ENCODE measurements at regions not wholly inside any gene's neighbourhood (a gene's known extent, or its start where the extent isn't known, plus 50 kb on each side); places are given as distances from the start of the nearest gene placed in this dataset.

DNA sequence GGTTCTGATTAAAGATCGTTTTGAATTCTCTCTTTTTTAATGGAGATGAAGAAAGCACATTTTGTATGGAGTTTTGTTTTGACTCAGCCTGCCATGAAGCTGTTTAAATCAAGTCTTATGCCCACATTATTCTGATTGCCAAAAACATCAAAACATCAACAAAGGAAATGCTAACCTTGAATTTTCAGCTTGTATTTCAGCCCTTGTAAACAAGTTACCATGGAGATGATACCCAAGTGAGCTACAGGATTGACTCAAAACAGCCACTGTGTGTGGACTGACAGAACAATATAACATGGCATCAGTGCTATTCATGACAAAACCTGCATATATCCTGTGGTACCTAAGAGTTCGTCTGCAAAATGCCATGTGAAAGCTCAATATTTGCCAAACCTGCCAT, 1581.0 kb downstream of the MAT2B start:
- Histone ChIP-seq H3K27me3 (no peaks in the 10 kb centered on the region), H3K4me3 (no peak overlapping the region), H3K36me3 (no peaks in the 10 kb centered on the region), H3K4me1 (no peaks in the 10 kb centered on the region), H3K9me3 (no peaks in the 10 kb centered on the region), H3K27ac (no peak overlapping the region)
- intact Hi-C loops (cut with DNase I) = no loop called here
- FAIRE-seq (no peak), DNase-seq (no peak), ATAC-seq (no peak)
- 34 to 44% methylated on average over 2 of the region's 2 CpGs for WGBS, 2 donors
- TF ChIP-seq, protein P1, sequence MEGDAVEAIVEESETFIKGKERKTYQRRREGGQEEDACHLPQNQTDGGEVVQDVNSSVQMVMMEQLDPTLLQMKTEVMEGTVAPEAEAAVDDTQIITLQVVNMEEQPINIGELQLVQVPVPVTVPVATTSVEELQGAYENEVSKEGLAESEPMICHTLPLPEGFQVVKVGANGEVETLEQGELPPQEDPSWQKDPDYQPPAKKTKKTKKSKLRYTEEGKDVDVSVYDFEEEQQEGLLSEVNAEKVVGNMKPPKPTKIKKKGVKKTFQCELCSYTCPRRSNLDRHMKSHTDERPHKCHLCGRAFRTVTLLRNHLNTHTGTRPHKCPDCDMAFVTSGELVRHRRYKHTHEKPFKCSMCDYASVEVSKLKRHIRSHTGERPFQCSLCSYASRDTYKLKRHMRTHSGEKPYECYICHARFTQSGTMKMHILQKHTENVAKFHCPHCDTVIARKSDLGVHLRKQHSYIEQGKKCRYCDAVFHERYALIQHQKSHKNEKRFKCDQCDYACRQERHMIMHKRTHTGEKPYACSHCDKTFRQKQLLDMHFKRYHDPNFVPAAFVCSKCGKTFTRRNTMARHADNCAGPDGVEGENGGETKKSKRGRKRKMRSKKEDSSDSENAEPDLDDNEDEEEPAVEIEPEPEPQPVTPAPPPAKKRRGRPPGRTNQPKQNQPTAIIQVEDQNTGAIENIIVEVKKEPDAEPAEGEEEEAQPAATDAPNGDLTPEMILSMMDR (IDR thresholded peaks at IDR 0.05) = no peak

DNA sequence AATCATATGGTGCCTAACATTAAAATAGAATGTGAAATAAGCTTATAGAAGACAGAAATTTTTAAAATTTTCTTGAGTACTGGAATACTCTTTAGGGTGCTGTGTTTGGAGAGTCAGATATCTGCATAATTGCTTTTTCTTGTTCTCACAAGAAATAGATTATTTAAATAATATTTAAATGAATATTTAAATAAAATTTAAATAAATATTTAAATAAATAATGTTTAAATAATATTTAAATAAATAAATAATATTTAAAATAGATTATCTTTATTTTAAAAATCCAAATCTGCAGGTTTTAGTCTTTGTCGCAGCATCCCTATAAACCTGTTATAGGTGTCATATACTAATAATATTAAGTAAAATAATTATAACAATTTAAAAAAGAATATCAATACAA, 1589.4 kb downstream of the MAT2B start:
- H3K27ac ChIP-seq = no peak overlapping the region
- H3K4me1 ChIP-seq = no peaks in the 10 kb centered on the region
- H3K27me3 ChIP-seq = no peaks in the 10 kb centered on the region
- TF ChIP-seq, protein P1 (IDR thresholded peaks at IDR 0.05) = no peak
- DNase-seq (no peak), ATAC-seq (no peak), FAIRE-seq (peak; percentile 86)
- intact Hi-C loops (cut with DNase I) = no loop called here
- no peaks in the 10 kb centered on the region for H3K9me3 ChIP-seq
- H3K4me3 ChIP-seq = no peak overlapping the region
- 92 to 98% methylated on average over 1 of the region's 1 CpG for WGBS, 2 donors
- H3K36me3 ChIP-seq = no peaks in the 10 kb centered on the region

DNA sequence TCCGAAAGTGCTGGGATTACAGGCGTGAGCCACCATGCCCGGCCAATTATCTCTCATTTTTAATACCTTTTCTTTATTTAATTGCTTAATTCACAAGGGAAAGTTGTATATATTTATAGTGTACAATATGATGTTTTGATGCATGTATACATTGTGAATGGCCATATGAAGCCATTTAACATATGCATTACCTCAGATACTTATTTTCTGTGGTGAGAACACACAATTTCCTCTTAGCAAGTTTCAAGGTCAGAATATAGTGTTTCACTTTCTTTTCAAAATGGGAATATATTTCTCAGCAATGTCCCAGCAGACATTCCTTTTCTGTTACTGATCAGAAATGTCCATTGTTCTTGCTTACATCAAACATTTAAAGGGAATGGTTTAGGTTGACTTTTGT, 1596.3 kb downstream of the MAT2B start:
- no peaks in the 10 kb centered on the region for H3K27me3 ChIP-seq
- no peak overlapping the region for H3K4me3 ChIP-seq
- H3K27ac ChIP-seq = no peak overlapping the region
- TF ChIP-seq, protein P1 (IDR thresholded peaks at IDR 0.05) = no peak
- no peak for DNase-seq
- no peaks in the 10 kb centered on the region for H3K36me3 ChIP-seq
- H3K4me1 ChIP-seq = no peaks in the 10 kb centered on the region
- ATAC-seq = no peak
- intact Hi-C loops (cut with DNase I) = no loop called here
- no peak for FAIRE-seq
- no peaks in the 10 kb centered on the region for H3K9me3 ChIP-seq
- 86 to 97% methylated on average over 3 of the region's 3 CpGs for WGBS, 2 donors

DNA sequence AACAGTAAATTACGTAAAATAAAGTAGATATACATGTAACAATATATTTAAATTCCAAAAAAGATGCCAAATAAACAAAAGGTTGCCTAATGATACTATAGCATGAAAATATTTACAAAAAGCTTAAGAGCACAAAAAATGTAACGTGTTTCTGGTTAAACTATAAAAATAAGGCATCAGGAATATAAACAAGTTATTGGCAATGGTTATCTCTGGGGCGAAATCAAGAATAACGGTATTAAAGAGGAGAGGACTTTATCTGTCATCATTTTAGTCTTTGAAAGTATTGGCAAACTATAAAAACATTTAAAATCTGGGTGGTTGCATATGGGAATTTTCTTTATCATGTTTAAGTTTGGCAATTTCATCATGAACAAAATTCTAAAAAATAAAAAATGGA, 1599.2 kb downstream of the MAT2B start:
- FAIRE-seq = no peak
- no peak for DNase-seq
- H3K4me1 ChIP-seq = no peaks in the 10 kb centered on the region
- no peaks in the 10 kb centered on the region for H3K36me3 ChIP-seq
- WGBS, 2 donors = 52 to 58% methylated on average over 4 of the region's 4 CpGs
- intact Hi-C loops (cut with DNase I) = no loop called here
- TF ChIP-seq, protein P1 (IDR thresholded peaks at IDR 0.05) = no peak
- H3K27ac ChIP-seq = no peak overlapping the region
- no peak overlapping the region for H3K4me3 ChIP-seq
- no peaks in the 10 kb centered on the region for H3K27me3 ChIP-seq
- no peak for ATAC-seq
- H3K9me3 ChIP-seq = no peaks in the 10 kb centered on the region

DNA sequence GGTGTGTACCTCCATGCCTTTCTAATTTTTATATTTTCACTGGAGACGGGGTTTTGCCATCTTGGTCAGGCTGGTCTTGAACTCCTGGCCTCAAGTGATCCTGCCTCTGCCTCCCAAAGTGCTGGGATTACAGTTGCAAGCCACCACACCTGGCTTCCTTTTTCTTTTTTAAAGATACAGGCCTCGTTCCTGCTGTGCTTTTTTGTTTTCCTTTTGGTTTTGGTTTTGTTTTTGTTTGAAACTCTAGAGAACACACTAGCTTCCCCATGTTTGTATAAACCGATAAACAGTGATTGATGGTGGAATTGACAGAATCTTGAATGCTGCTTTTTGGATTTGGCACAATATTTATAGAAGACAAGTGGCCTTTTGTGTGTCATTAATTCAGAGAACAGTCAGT, 1603.4 kb downstream of the MAT2B start:
- Histone ChIP-seq H3K27ac (no peak overlapping the region), H3K27me3 (no peaks in the 10 kb centered on the region), H3K9me3 (no peaks in the 10 kb centered on the region), H3K4me1 (no peaks in the 10 kb centered on the region), H3K36me3 (no peaks in the 10 kb centered on the region), H3K4me3 (no peak overlapping the region)
- FAIRE-seq (no peak), DNase-seq (no peak), ATAC-seq (no peak)
- intact Hi-C loops (cut with DNase I) = no loop called here
- 49 to 64% methylated on average over 3 of the region's 3 CpGs for WGBS, 2 donors
- TF ChIP-seq, protein P1 (IDR thresholded peaks at IDR 0.05) = no peak

Data from pancreas (tissue), 10 donors.